M059J (cell line): ENCODE measurements at regions not wholly inside any gene's neighbourhood (a gene's known extent, or its start where the extent isn't known, plus 50 kb on each side); places are given as distances from the start of the nearest gene placed in this dataset.
"Not testable (repeated sequence)": the region's sequence is repeated elsewhere in the genome, so short reads cannot be mapped to it uniquely, and the experiment has no call there.

Experiments used
- DNase-seq: peaks from one replicate; pipeline ENCODE4 v3.0.0-alpha.2; 2012; ENCODE audit warnings: low read depth

- no peak for DNase-seq
Measured at GRCh38 chr13:96934889-96935489, 59.3 kb downstream of the OXGR1 start.

- DNase-seq, result no peak
Measured at GRCh38 chr13:96925916-96926628, 68.2 kb downstream of the OXGR1 start.

DNA sequence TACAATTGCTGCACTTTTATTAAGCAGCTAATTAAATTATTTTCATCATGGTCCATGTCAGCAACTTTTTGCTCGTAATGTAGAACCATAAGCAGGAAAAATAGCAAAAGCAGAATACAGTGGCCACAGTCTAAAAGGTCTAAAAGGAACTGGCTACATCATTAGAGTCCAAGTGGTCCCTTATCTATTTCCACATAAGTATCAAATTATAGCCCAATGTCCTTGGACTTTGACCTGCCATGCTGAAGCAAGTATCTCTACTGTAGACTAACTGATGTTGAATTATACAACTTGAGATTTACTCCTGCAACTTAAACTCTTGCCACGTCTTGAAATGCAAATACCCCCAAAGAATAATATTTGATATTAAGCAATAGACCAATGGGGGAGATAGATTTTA, 68.8 kb downstream of the OXGR1 start:
- DNase-seq, result no peak

DNA sequence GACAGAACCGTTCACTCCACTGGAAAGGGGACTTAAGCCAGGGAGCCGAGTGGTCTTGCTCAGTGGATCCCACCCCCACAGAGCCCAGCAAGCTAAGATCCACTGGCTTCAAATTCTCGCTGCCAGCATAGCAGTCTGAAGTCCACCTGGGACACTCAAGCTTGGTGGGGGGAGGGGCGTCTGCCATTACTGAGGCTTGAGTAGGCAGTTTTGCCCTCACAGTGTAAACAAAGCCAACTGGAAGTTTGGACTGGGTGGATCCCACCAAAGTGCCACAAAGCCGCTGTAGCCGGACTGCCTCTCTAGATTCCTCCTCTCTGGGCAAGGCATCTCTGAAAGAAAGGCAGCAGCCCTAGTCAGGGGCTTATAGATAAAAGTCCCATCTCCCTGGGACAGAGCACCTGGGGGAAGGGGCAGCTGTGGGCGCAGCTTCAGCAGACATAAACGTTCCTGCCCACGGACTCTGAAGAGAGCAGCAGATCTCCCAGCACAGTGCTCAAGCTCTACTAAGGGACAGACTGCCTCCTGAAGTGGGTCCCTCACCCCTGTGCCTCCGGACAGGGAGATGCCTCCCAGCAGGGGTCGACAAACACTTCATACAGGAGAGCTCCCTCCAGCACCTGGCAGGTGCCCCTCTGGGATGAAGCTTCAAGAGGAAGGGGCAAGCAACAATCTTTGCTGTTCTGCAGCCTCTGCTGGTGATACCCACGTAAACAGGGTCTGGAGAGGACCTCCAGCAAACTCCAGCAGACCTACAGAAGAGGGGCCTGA, 75.2 kb downstream of the OXGR1 start:
- not testable (repeated sequence) for DNase-seq

GRCh38 chr13:96904232-96904631, 90.0 kb downstream of the OXGR1 start:
- no peak for DNase-seq

- DNase-seq, result no peak
Measured at GRCh38 chr13:96903085-96903484, 91.2 kb downstream of the OXGR1 start.

GRCh38 chr13:96900986-96901385, 93.3 kb downstream of the OXGR1 start:
- DNase-seq, result peak; percentile 35

DNA sequence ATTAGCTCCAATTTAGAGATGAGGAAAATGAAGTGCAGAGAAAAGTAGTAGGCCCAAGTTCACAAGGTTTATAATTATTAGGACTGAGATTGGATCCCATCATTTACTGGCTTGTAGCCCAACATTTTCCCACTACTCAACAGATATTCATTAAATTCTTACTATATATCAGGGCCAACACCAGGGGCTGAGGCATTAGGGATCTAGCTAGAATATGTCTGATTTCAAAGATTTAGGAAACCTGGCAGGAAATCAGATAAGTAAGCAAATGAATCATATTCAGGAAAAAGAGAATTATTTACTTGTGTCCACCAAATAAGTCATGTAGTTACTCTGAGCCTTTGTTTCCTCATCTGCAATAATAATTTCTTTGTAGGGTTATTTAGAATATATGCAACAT, 94.3 kb downstream of the OXGR1 start:
- DNase-seq, result no peak

GRCh38 chr13:96898646-96899254, 95.5 kb downstream of the OXGR1 start:
- DNase-seq, result peak; percentile 25

GRCh38 chr13:96898212-96898611, 96.1 kb downstream of the OXGR1 start:
- DNase-seq, result peak; percentile 78
